ENCODE measurements at regions not wholly inside any gene's neighbourhood (a gene's known extent, or its start where the extent isn't known, plus 50 kb on each side); places are given as distances from the start of the nearest gene placed in this dataset.

GRCh38 chr7:22604246-22604645 is 104.3 kb upstream of the STEAP1B start:
- H3K79me2 ChIP-seq (ENCODE audit: low read length), result no peaks in the 10 kb centered on the region
- no peak for TF ChIP-seq EZH2phosphoT487 (IDR thresholded peaks at IDR 0.05; ENCODE audit: low read length)
- TF ChIP-seq, protein P1, sequence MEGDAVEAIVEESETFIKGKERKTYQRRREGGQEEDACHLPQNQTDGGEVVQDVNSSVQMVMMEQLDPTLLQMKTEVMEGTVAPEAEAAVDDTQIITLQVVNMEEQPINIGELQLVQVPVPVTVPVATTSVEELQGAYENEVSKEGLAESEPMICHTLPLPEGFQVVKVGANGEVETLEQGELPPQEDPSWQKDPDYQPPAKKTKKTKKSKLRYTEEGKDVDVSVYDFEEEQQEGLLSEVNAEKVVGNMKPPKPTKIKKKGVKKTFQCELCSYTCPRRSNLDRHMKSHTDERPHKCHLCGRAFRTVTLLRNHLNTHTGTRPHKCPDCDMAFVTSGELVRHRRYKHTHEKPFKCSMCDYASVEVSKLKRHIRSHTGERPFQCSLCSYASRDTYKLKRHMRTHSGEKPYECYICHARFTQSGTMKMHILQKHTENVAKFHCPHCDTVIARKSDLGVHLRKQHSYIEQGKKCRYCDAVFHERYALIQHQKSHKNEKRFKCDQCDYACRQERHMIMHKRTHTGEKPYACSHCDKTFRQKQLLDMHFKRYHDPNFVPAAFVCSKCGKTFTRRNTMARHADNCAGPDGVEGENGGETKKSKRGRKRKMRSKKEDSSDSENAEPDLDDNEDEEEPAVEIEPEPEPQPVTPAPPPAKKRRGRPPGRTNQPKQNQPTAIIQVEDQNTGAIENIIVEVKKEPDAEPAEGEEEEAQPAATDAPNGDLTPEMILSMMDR (IDR thresholded peaks at IDR 0.05; ENCODE audit: low read length), result no peak
- no peak for TF ChIP-seq EZH2 (optimal IDR thresholded peaks at IDR 0.05; ENCODE audit: low read depth, low read length)
- H3K4me2 ChIP-seq (ENCODE audit: low read depth, low read length), result no peak overlapping the region
- no peaks in the 10 kb centered on the region for H3F3A ChIP-seq (ENCODE audit: insufficient read depth, low read length)
- H4K20me1 ChIP-seq (ENCODE audit: insufficient read depth, low read length), result no peaks in the 10 kb centered on the region
- no peaks in the 10 kb centered on the region for H3K36me3 ChIP-seq (replicated peaks; ENCODE audit: insufficient read depth, low read length)
- H3K27me3 ChIP-seq (replicated peaks; ENCODE audit: insufficient read depth, low read length), result no peaks in the 10 kb centered on the region
- no peaks in the 10 kb centered on the region for H3K4me1 ChIP-seq (ENCODE audit: low read length)
- H2AFZ ChIP-seq (ENCODE audit: low read length), result no peak overlapping the region
- no peak overlapping the region for H3K4me3 ChIP-seq (ENCODE audit: low read length)
- DNase-seq, result no peak
- no peaks in the 10 kb centered on the region for H3K9me3 ChIP-seq (replicated peaks; ENCODE audit: insufficient read depth, low read length)
- H3K9ac ChIP-seq (ENCODE audit: low read length), result no peak overlapping the region
- H3K9me2 ChIP-seq (replicated peaks; ENCODE audit: insufficient read depth, low read length), result no peaks in the 10 kb centered on the region
- no peak overlapping the region for H3K27ac ChIP-seq (ENCODE audit: low read length)

DNA sequence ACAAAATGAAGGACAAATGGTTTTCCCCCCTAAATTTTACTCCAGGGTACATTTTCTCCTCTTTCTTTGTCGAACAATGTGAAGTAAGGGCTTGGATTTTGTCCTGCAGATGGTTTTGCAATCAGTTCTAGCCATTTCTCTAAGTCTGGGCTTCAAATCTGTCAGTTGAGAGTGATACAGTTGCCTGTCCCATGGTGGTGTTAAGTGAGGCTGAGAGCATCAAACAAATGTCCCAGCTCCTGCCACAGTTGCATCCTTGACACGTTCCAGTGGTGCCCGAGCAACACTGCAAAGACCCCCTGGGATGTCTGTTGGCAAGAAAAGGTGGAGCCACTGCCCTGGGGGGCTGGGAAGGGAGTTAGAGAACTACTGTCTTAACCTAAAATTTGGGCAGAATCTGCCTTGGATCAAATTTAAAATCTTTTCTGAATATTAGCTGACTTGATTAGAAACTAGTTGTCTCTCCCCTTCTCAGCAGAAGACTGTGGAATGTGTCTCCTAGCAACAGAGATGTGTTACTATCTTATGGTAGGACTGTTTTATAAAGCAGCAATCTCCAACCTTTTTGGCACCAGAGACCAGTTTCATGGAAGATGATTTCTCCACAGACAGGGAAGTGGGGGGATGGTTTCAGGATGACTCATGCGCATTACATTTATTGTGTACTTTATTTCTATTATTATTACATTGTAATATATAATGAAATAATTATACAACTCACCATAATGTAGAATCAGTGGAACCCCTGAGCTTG is 102.0 kb upstream of the STEAP1B start:
- Histone ChIP-seq H3K9ac (ENCODE audit: low read length) (no peak overlapping the region), H3K4me3 (ENCODE audit: low read length) (no peak overlapping the region), H3K9me3 (replicated peaks; ENCODE audit: insufficient read depth, low read length) (no peaks in the 10 kb centered on the region), H3K4me2 (ENCODE audit: low read depth, low read length) (no peak overlapping the region), H2AFZ (ENCODE audit: low read length) (no peak overlapping the region), H3K79me2 (ENCODE audit: low read length) (no peaks in the 10 kb centered on the region), H3K4me1 (ENCODE audit: low read length) (no peaks in the 10 kb centered on the region), H3K9me2 (replicated peaks; ENCODE audit: insufficient read depth, low read length) (no peaks in the 10 kb centered on the region), H3K27me3 (replicated peaks; ENCODE audit: insufficient read depth, low read length) (no peaks in the 10 kb centered on the region), H3K36me3 (replicated peaks; ENCODE audit: insufficient read depth, low read length) (no peaks in the 10 kb centered on the region), H4K20me1 (ENCODE audit: insufficient read depth, low read length) (no peaks in the 10 kb centered on the region), H3K27ac (ENCODE audit: low read length) (no peak overlapping the region), H3F3A (ENCODE audit: insufficient read depth, low read length) (no peaks in the 10 kb centered on the region)
- no peak for TF ChIP-seq EZH2 (optimal IDR thresholded peaks at IDR 0.05; ENCODE audit: low read depth, low read length)
- no peak for DNase-seq

DNA sequence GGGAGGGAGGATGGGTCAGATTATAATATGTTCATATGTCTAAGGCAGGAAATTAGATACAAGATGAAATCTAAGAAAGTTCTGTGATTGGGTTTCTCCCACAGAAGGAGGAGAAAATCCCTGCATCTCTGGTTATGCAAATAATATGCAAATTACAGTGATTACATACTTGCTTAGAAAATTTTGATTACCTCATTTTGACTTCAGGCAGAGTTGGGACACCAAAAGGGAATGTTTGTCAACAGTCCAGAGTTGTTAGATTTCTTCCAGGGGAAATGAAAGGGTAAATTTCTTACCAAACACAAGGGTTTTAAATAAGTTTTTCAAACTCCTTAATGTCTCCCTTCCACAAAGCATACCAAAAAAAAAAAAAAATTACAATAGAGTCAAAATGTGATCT is 101.4 kb upstream of the STEAP1B start:
- H3K4me1 ChIP-seq (ENCODE audit: low read length), result no peaks in the 10 kb centered on the region
- no peak overlapping the region for H3K4me3 ChIP-seq (ENCODE audit: low read length)
- no peaks in the 10 kb centered on the region for H3K27me3 ChIP-seq (replicated peaks; ENCODE audit: insufficient read depth, low read length)
- DNase-seq, result no peak
- no peaks in the 10 kb centered on the region for H3K79me2 ChIP-seq (ENCODE audit: low read length)
- no peak overlapping the region for H3K4me2 ChIP-seq (ENCODE audit: low read depth, low read length)
- H2AFZ ChIP-seq (ENCODE audit: low read length), result no peak overlapping the region
- H3K9ac ChIP-seq (ENCODE audit: low read length), result no peak overlapping the region
- H3F3A ChIP-seq (ENCODE audit: insufficient read depth, low read length), result no peaks in the 10 kb centered on the region
- no peaks in the 10 kb centered on the region for H3K9me3 ChIP-seq (replicated peaks; ENCODE audit: insufficient read depth, low read length)
- no peak overlapping the region for H3K27ac ChIP-seq (ENCODE audit: low read length)
- no peak for TF ChIP-seq EZH2 (optimal IDR thresholded peaks at IDR 0.05; ENCODE audit: low read depth, low read length)
- TF ChIP-seq, protein P1 (IDR thresholded peaks at IDR 0.05; ENCODE audit: low read length), result no peak
- TF ChIP-seq EZH2phosphoT487 (IDR thresholded peaks at IDR 0.05; ENCODE audit: low read length), result no peak
- H4K20me1 ChIP-seq (ENCODE audit: insufficient read depth, low read length), result no peaks in the 10 kb centered on the region
- no peaks in the 10 kb centered on the region for H3K36me3 ChIP-seq (replicated peaks; ENCODE audit: insufficient read depth, low read length)
- no peaks in the 10 kb centered on the region for H3K9me2 ChIP-seq (replicated peaks; ENCODE audit: insufficient read depth, low read length)

DNA sequence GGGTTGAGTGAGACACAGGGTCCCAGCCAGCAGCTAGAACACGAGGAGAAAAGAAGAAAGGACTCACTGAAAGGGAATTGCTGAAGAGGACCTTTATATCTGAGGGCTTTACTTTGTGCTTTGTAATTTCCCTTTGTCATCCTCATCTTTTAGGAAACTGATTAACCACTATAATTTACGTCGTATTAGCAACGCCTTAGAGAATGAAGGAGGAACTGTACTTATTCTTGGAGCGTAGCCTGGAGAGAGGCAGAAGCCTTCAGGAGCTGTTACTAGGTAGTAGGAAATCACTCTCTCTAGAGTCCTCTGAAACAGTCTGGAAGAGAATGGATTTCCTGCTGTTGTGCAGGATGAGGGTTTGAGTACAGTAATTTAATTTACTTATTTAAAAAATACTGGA is 101.0 kb upstream of the STEAP1B start:
- H3K36me3 ChIP-seq (replicated peaks; ENCODE audit: insufficient read depth, low read length), result no peaks in the 10 kb centered on the region
- no peak overlapping the region for H3K9ac ChIP-seq (ENCODE audit: low read length)
- H3K4me1 ChIP-seq (ENCODE audit: low read length), result no peaks in the 10 kb centered on the region
- H3K27ac ChIP-seq (ENCODE audit: low read length), result no peak overlapping the region
- H2AFZ ChIP-seq (ENCODE audit: low read length), result no peak overlapping the region
- H3F3A ChIP-seq (ENCODE audit: insufficient read depth, low read length), result no peaks in the 10 kb centered on the region
- no peaks in the 10 kb centered on the region for H3K79me2 ChIP-seq (ENCODE audit: low read length)
- H4K20me1 ChIP-seq (ENCODE audit: insufficient read depth, low read length), result no peaks in the 10 kb centered on the region
- no peak for DNase-seq
- no peak overlapping the region for H3K4me3 ChIP-seq (ENCODE audit: low read length)
- H3K27me3 ChIP-seq (replicated peaks; ENCODE audit: insufficient read depth, low read length), result no peaks in the 10 kb centered on the region
- no peaks in the 10 kb centered on the region for H3K9me2 ChIP-seq (replicated peaks; ENCODE audit: insufficient read depth, low read length)
- no peak overlapping the region for H3K4me2 ChIP-seq (ENCODE audit: low read depth, low read length)
- H3K9me3 ChIP-seq (replicated peaks; ENCODE audit: insufficient read depth, low read length), result no peaks in the 10 kb centered on the region
- TF ChIP-seq EZH2phosphoT487 (IDR thresholded peaks at IDR 0.05; ENCODE audit: low read length) (no peak), EZH2 (optimal IDR thresholded peaks at IDR 0.05; ENCODE audit: low read depth, low read length) (no peak)
- TF ChIP-seq, protein P1 (IDR thresholded peaks at IDR 0.05; ENCODE audit: low read length), result no peak

Data from MM.1S (cell line).